ENCODE measurements at regions not wholly inside any gene's neighbourhood (a gene's known extent, or its start where the extent isn't known, plus 50 kb on each side); places are given as distances from the start of the nearest gene placed in this dataset.

DNA sequence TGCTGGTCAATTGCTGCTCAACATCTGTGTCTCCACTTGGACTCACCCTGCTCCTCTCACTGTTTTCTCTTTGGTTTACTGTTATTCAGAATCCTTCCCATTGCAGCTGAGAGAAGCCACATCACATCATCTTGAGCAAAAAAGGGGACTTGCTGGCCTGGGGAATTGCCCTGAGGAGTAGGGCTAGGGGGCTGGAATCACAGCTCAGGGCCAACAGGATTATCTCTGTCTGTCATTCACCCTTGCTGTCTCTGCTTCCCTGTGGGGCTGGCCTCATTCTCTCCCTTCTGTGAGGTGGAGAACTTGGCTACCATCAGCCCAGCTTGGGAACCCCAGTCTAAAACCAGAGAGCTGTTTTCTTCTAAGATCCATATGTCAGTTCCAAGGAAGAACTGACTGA is 140.7 kb upstream of the WNT4 start:
- no peak overlapping the region for H2BK12ac ChIP-seq (ENCODE audit: low read depth, low read length)
- no peak overlapping the region for H2AFZ ChIP-seq (ENCODE audit: low read length)
- H3K36me3 ChIP-seq (ENCODE audit: control insufficient read depth in 2 of 4, insufficient read depth in 4 of 4, low read length in 3 of 4): no peaks in the 10 kb centered on the region
- H4K8ac ChIP-seq (ENCODE audit: extremely low read depth, insufficient read depth, low read length): no peak overlapping the region
- DNase-seq (ENCODE audit: low read depth in 1 of 2, low spot score in 2 of 2): peak in 1 of 2 experiments; percentile 1
- ChIA-PET POLR2A (ENCODE audit: partially characterized antibody) (interaction anchor here (0.7 to 1.6 kb wide), 3 partner anchors 15 to 20 kb away, joined by 3 to 5 read pairs (median 3); no protein-coding TSS in a partner anchor), CTCF (ENCODE audit: partially characterized antibody) (interaction anchor here (1.4 kb wide), 1 partner anchor 34 kb away, joined by 5 read pairs; no protein-coding TSS in a partner anchor)
- no peak overlapping the region for H3K56ac ChIP-seq (replicated peaks; ENCODE audit: insufficient read length, low read depth, low read length)
- peaks cover 4% of the 10 kb centered on the region; the same call in 1 of the 2 replicates for H3K23me2 ChIP-seq (ENCODE audit: low read depth, low read length)
- no peak overlapping the region for H4K91ac ChIP-seq (replicated peaks; ENCODE audit: insufficient read length, low read length)
- no peaks in the 10 kb centered on the region for H3K9me3 ChIP-seq (ENCODE audit: insufficient read depth in 2 of 2, low read depth in 1 of 2, low read length in 1 of 2)
- H3K4me2 ChIP-seq (ENCODE audit: insufficient read depth in 1 of 2, low read depth in 2 of 2, low read length in 2 of 2): no peak overlapping the region
- no peak overlapping the region for H2BK15ac ChIP-seq (ENCODE audit: low read length)
- no peaks in the 10 kb centered on the region for H3K79me1 ChIP-seq (ENCODE audit: low read depth, low read length)
- H2BK5ac ChIP-seq (ENCODE audit: low read depth, low read length): no peak overlapping the region
- H4K20me1 ChIP-seq (replicated peaks in 1 of 2; ENCODE audit: control insufficient read depth in 1 of 2, insufficient read depth in 2 of 2, low read length in 2 of 2): no peaks in the 10 kb centered on the region
- H3K4me1 ChIP-seq (replicated peaks in 1 of 4; ENCODE audit: control insufficient read depth in 3 of 4, insufficient read depth in 4 of 4, low read length in 3 of 4): peaks cover 0 to 3% (median 1%) of the 10 kb centered on the region in 4 experiments; a peak in 1 of 7 replicates
- FAIRE-seq: no peak
- H2BK120ac ChIP-seq (replicated peaks; ENCODE audit: low read depth, low read length): no peak overlapping the region
- H2AK5ac ChIP-seq (ENCODE audit: low read depth, low read length): no peak overlapping the region
- H4K5ac ChIP-seq (ENCODE audit: insufficient read length, low read depth, low read length): no peak overlapping the region
- H3K4ac ChIP-seq (replicated peaks; ENCODE audit: insufficient read length, low read depth, low read length): no peak overlapping the region
- no peaks in the 10 kb centered on the region for H3K79me2 ChIP-seq (ENCODE audit: control insufficient read depth in 1 of 2, insufficient read depth in 2 of 2, low read length in 2 of 2)
- no peak overlapping the region for H3K14ac ChIP-seq (ENCODE audit: insufficient read length)
- H3K23ac ChIP-seq (ENCODE audit: insufficient read length): no peak overlapping the region
- no peaks in the 10 kb centered on the region; a peak in 1 of 7 replicates for H3K27me3 ChIP-seq (replicated peaks in 1 of 4; ENCODE audit: control insufficient read depth in 3 of 4, extremely low read depth in 1 of 4, insufficient read depth in 3 of 4, low read length in 3 of 4)
- no peak overlapping the region for H3K27ac ChIP-seq (ENCODE audit: low read depth, low read length)
- H3K4me3 ChIP-seq (ENCODE audit: extremely low read depth in 1 of 4, insufficient read depth in 2 of 4, low read depth in 3 of 4, low read length in 4 of 4): no peak overlapping the region
- no peak overlapping the region for H3K9ac ChIP-seq (replicated peaks in 1 of 4; ENCODE audit: extremely low read depth in 1 of 4, low read depth in 3 of 4, low read length in 3 of 4)
- no peak overlapping the region for H2BK20ac ChIP-seq (ENCODE audit: low read length)
- H3K18ac ChIP-seq (ENCODE audit: extremely low read depth, low read length): no peak overlapping the region
- TF ChIP-seq TEAD4 (IDR thresholded peaks at IDR 0.05; ENCODE audit: low read depth, low read length) (no peak), EGR1 (IDR thresholded peaks at IDR 0.05; ENCODE audit: borderline replicate concordance, low read depth, low read length) (no peak), ZNF274 (IDR thresholded peaks at IDR 0.05; ENCODE audit: borderline replicate concordance, extremely low read depth, low read length) (no peak), CBX5 (IDR thresholded peaks at IDR 0.05; ENCODE audit: low read depth, low read length) (no peak), TAF7 (optimal IDR thresholded peaks at IDR 0.05; ENCODE audit: borderline replicate concordance, low read depth, low read length) (no peak), ASH2L (IDR thresholded peaks at IDR 0.05; ENCODE audit: low read length) (no peak), SAP30 (IDR thresholded peaks at IDR 0.05; ENCODE audit: insufficient read depth, insufficient replicate concordance, low read length) (no peak), POLR2AphosphoS5 (IDR thresholded peaks at IDR 0.05; ENCODE audit: low read depth, low read length) (no peak), YY1 (IDR thresholded peaks at IDR 0.05; ENCODE audit: low read depth, low read length) (no peak), CHD1 (IDR thresholded peaks at IDR 0.05; ENCODE audit: low read depth, low read length) (no peak), JUN (IDR thresholded peaks at IDR 0.05; ENCODE audit: low read depth, low read length) (no peak)
- TF ChIP-seq, protein P1, sequence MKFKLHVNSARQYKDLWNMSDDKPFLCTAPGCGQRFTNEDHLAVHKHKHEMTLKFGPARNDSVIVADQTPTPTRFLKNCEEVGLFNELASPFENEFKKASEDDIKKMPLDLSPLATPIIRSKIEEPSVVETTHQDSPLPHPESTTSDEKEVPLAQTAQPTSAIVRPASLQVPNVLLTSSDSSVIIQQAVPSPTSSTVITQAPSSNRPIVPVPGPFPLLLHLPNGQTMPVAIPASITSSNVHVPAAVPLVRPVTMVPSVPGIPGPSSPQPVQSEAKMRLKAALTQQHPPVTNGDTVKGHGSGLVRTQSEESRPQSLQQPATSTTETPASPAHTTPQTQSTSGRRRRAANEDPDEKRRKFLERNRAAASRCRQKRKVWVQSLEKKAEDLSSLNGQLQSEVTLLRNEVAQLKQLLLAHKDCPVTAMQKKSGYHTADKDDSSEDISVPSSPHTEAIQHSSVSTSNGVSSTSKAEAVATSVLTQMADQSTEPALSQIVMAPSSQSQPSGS (IDR thresholded peaks at IDR 0.05; ENCODE audit: low read length): no peak
- TF ChIP-seq, protein P2, sequence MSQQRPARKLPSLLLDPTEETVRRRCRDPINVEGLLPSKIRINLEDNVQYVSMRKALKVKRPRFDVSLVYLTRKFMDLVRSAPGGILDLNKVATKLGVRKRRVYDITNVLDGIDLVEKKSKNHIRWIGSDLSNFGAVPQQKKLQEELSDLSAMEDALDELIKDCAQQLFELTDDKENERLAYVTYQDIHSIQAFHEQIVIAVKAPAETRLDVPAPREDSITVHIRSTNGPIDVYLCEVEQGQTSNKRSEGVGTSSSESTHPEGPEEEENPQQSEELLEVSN (IDR thresholded peaks at IDR 0.05): no peak

Measured in H1 (cell line).